SK-N-SH (cell line): ENCODE measurements at regions not wholly inside any gene's neighbourhood (a gene's known extent, or its start where the extent isn't known, plus 50 kb on each side); places are given as distances from the start of the nearest gene placed in this dataset.

Source experiments
- CTCF ChIA-PET: fragments of 300-600, 350-600 bp; formaldehyde crosslinking; extraction: SDS; loops from one replicate; lab custom pipeline; 2021; lab: Yijun Ruan, JAX
- POLR2A ChIA-PET: fragments of 350-600 bp; sonication (Branson Sonifier 250); formaldehyde crosslinking; extraction: SDS; loops from one replicate; lab custom pipeline; 2020; ENCODE audit warnings: antibody characterized with exemption, inconsistent platforms; lab: Yijun Ruan, JAX
- DNase-seq: peaks from one replicate; pipeline ENCODE4 v3.0.0; 2012
- H2AFZ ChIP-seq: fragments of 200-600 bp; sonication (generic); 2 replicates; pipeline ENCODE4 v1.8.1; 2016; ENCODE audit warnings: antibody characterized with exemption, mild to moderate bottlenecking, low read depth
- H3F3A ChIP-seq: fragments of 200-600 bp; sonication (generic); replicated peaks from 2 replicates; pipeline ENCODE3; 2016; ENCODE audit warnings: antibody characterized with exemption, mild to moderate bottlenecking; ENCODE audit not compliant: insufficient read depth
- H3K27ac ChIP-seq, 2 experiments: fragments of 200-500 bp in 1 of 2; fragments of 200-600 bp in 1 of 2; sonication (Bioruptor generic) in 1 of 2; sonication (generic), shearing (Covaris generic) in 1 of 2; 2 replicates each; pipeline versions ENCODE4 v1.5.1 to v1.6.1; 2014 to 2016; ENCODE audit warnings: low read depth in 2 of 2, inconsistent platforms in 1 of 2, low read length in 1 of 2, mild to moderate bottlenecking in 1 of 2, mixed read lengths in 1 of 2
- H3K27me3 ChIP-seq: fragments of 200-600 bp; sonication (generic), shearing (Covaris generic); 2 replicates; pipeline ENCODE4 v1.6.1; 2016; ENCODE audit warnings: mixed run types; ENCODE audit not compliant: insufficient read depth
- H3K36me3 ChIP-seq, 2 experiments: fragments of 200-500 bp in 1 of 2; fragments of 200-600 bp in 1 of 2; sonication (Bioruptor generic) in 1 of 2; sonication (generic) in 1 of 2; replicated peaks in 1 of 2; 2 replicates each; pipeline versions ENCODE3 to v1.5.1; 2014 to 2016; ENCODE audit warnings: low read length in 1 of 2, mild to moderate bottlenecking in 1 of 2; ENCODE audit not compliant: insufficient read depth in 2 of 2, control insufficient read depth in 1 of 2
- H3K4me1 ChIP-seq, 2 experiments: fragments of 200-500 bp in 1 of 2; fragments of 200-600 bp in 1 of 2; sonication (Bioruptor generic) in 1 of 2; sonication (generic), shearing (Covaris generic) in 1 of 2; 2 replicates each; pipeline versions ENCODE4 v1.5.1 to v1.6.1; 2014 to 2016; ENCODE audit warnings: low read depth in 1 of 2, low read length in 1 of 2, mixed run types in 1 of 2; ENCODE audit not compliant: insufficient read depth in 2 of 2, control insufficient read depth in 1 of 2
- H3K4me2 ChIP-seq: fragments of 200-600 bp; sonication (generic), shearing (Covaris generic); 2 replicates; pipeline ENCODE4 v1.6.1; 2017; ENCODE audit warnings: mixed run types
- H3K4me3 ChIP-seq, 2 experiments: fragments of 200-500 bp in 1 of 2; fragments of 200-600 bp in 1 of 2; sonication (Bioruptor generic) in 1 of 2; sonication (generic), shearing (Covaris generic) in 1 of 2; 2 replicates each; pipeline versions ENCODE4 v1.5.1 to v1.8.1; 2014 to 2016; ENCODE audit warnings: low read depth in 2 of 2, inconsistent platforms in 1 of 2, low read length in 1 of 2, mild to moderate bottlenecking in 1 of 2, mixed read lengths in 1 of 2, moderate library complexity in 1 of 2
- H3K79me2 ChIP-seq: fragments of 200-600 bp; sonication (generic); 2 replicates; pipeline ENCODE4 v1.8.1; 2017; ENCODE audit warnings: mild to moderate bottlenecking; ENCODE audit not compliant: insufficient read depth
- H3K9ac ChIP-seq: fragments of 200-600 bp; sonication (generic); 2 replicates; pipeline ENCODE4 v1.6.1; 2017; ENCODE audit warnings: mixed run types
- H3K9me2 ChIP-seq: fragments of 200-600 bp; sonication (generic); 2 replicates; pipeline ENCODE4 v1.6.1; 2017; ENCODE audit warnings: mixed run types
- H3K9me3 ChIP-seq: fragments of 200-600 bp; sonication (generic); 2 replicates; pipeline ENCODE4 v1.6.1; 2017; ENCODE audit warnings: mixed run types, mild to moderate bottlenecking, moderate library complexity
- H4K20me1 ChIP-seq: fragments of 200-600 bp; sonication (generic); 2 replicates; pipeline ENCODE4 v1.6.1; 2017; ENCODE audit warnings: mild to moderate bottlenecking, mixed run types; ENCODE audit not compliant: insufficient read depth
- CHD2 ChIP-seq: fragments of 150-350 bp; IDR thresholded peaks from 2 replicates; pipeline ENCODE4 v1.6.1; 2018; ENCODE audit warnings: low read length; ENCODE audit not compliant: partially characterized antibody
- ELF1 ChIP-seq: IDR thresholded peaks from 2 replicates; pipeline ENCODE4 v1.4.0; 2012
- EP300 ChIP-seq, 2 experiments: IDR thresholded peaks; 2 replicates each; pipeline versions ENCODE4 v1.4.0 to v1.6.1; 2012; ENCODE audit warnings: borderline replicate concordance in 1 of 2, low read depth in 1 of 2, low read length in 1 of 2
- FOXM1 ChIP-seq: IDR thresholded peaks from 2 replicates; pipeline ENCODE4 v1.4.0; 2012; ENCODE audit warnings: low read depth, mild to moderate bottlenecking
- MEF2A ChIP-seq: IDR thresholded peaks from 2 replicates; pipeline ENCODE4 v1.4.0; 2012; ENCODE audit warnings: low read depth, borderline replicate concordance
- NFIC ChIP-seq: IDR thresholded peaks from 2 replicates; pipeline ENCODE4 v1.4.0; 2012; ENCODE audit warnings: borderline replicate concordance
- NRF1 ChIP-seq: IDR thresholded peaks from 2 replicates; pipeline ENCODE4 v1.6.1; 2012; ENCODE audit warnings: low read depth, mild to moderate bottlenecking, low read length
- RAD21 ChIP-seq: IDR thresholded peaks from 2 replicates; pipeline ENCODE4 v1.6.1; 2012; ENCODE audit warnings: mild to moderate bottlenecking, low read length
- RCOR1 ChIP-seq: fragments of 150-350 bp; IDR thresholded peaks from 2 replicates; pipeline ENCODE4 v1.6.1; 2017; ENCODE audit warnings: antibody characterized with exemption, low read length
- RFX5 ChIP-seq: IDR thresholded peaks from 2 replicates; pipeline ENCODE4 v1.6.1; 2012; ENCODE audit warnings: mild to moderate bottlenecking, improper control_type of control experiment, low read length
- SMC3 ChIP-seq: IDR thresholded peaks from 2 replicates; pipeline ENCODE4 v1.6.1; 2012; ENCODE audit warnings: low read depth, low read length, improper control_type of control experiment
- WGBS: methylation state at CpG from one replicate; pipeline ENCODE4 v1.1.6; 2017; ENCODE audit warnings: low lambda C conversion rate; 5-methylcytosine and 5-hydroxymethylcytosine counted together
- TF ChIP-seq, protein P1 (sequence below): IDR thresholded peaks from 2 replicates; pipeline ENCODE4 v1.4.0; 2012; ENCODE audit warnings: low read depth, borderline replicate concordance
- TF ChIP-seq, protein P2 (sequence below): IDR thresholded peaks from 2 replicates; pipeline ENCODE4 v1.6.1; 2012; ENCODE audit warnings: mild to moderate bottlenecking, low read depth, low read length, moderate library complexity
- TF ChIP-seq, protein P3 (sequence below): fragments of 200-600 bp; sonication (generic); IDR thresholded peaks from 2 replicates; pipeline ENCODE4 v1.6.1; 2017; ENCODE audit warnings: antibody characterized with exemption, mild to moderate bottlenecking, moderate library complexity
- TF ChIP-seq, protein P4 (sequence below): IDR thresholded peaks from 2 replicates; pipeline ENCODE4; 2012

DNA sequence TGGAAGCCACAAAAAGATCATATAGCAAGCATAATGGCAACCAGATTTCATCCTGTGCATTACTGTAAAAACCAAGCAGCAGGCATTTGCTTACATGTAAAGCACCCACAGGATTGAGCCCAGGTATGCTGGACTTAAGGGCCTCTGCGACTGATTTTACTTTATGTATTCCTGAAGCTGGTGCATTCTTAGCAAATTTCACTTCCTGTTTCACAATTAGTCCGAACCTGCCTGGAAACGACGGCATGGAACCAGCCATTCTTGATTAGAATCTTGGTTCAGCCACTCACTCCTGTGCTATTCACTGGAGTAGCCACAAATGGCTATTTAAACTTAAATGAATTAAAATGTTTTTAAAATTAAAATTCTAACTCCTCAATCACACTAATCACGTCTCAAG, 239.2 kb downstream of the NUAK1 start:
- no peaks in the 10 kb centered on the region for H4K20me1 ChIP-seq
- H3K79me2 ChIP-seq, result no peaks in the 10 kb centered on the region
- H3K9me2 ChIP-seq, result no peaks in the 10 kb centered on the region
- H3K4me2 ChIP-seq, result no peak overlapping the region
- POLR2A ChIA-PET, result no interaction called here
- WGBS, result 59% methylated on average over 5 of the region's 5 CpGs
- DNase-seq, result no peak
- CTCF ChIA-PET, result no interaction called here
- no peak overlapping the region for H3K9ac ChIP-seq
- H2AFZ ChIP-seq, result no peak overlapping the region
- H3F3A ChIP-seq, result no peaks in the 10 kb centered on the region
- no peaks in the 10 kb centered on the region for H3K27me3 ChIP-seq
- H3K9me3 ChIP-seq, result no peaks in the 10 kb centered on the region
- TF ChIP-seq RCOR1 (no peak), EP300 (IDR thresholded peaks at IDR 0.05; ENCODE audit: borderline replicate concordance in 1 of 2, low read depth in 1 of 2, low read length in 1 of 2) (no peak), NRF1 (no peak), RFX5 (no peak), RAD21 (no peak), FOXM1 (no peak), SMC3 (no peak), MEF2A (no peak), NFIC (no peak), ELF1 (no peak), CHD2 (no peak)
- TF ChIP-seq, protein P1, sequence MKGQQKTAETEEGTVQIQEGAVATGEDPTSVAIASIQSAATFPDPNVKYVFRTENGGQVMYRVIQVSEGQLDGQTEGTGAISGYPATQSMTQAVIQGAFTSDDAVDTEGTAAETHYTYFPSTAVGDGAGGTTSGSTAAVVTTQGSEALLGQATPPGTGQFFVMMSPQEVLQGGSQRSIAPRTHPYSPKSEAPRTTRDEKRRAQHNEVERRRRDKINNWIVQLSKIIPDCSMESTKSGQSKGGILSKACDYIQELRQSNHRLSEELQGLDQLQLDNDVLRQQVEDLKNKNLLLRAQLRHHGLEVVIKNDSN, result no peak
- TF ChIP-seq, protein P2, sequence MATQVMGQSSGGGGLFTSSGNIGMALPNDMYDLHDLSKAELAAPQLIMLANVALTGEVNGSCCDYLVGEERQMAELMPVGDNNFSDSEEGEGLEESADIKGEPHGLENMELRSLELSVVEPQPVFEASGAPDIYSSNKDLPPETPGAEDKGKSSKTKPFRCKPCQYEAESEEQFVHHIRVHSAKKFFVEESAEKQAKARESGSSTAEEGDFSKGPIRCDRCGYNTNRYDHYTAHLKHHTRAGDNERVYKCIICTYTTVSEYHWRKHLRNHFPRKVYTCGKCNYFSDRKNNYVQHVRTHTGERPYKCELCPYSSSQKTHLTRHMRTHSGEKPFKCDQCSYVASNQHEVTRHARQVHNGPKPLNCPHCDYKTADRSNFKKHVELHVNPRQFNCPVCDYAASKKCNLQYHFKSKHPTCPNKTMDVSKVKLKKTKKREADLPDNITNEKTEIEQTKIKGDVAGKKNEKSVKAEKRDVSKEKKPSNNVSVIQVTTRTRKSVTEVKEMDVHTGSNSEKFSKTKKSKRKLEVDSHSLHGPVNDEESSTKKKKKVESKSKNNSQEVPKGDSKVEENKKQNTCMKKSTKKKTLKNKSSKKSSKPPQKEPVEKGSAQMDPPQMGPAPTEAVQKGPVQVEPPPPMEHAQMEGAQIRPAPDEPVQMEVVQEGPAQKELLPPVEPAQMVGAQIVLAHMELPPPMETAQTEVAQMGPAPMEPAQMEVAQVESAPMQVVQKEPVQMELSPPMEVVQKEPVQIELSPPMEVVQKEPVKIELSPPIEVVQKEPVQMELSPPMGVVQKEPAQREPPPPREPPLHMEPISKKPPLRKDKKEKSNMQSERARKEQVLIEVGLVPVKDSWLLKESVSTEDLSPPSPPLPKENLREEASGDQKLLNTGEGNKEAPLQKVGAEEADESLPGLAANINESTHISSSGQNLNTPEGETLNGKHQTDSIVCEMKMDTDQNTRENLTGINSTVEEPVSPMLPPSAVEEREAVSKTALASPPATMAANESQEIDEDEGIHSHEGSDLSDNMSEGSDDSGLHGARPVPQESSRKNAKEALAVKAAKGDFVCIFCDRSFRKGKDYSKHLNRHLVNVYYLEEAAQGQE, result no peak
- TF ChIP-seq, protein P3, sequence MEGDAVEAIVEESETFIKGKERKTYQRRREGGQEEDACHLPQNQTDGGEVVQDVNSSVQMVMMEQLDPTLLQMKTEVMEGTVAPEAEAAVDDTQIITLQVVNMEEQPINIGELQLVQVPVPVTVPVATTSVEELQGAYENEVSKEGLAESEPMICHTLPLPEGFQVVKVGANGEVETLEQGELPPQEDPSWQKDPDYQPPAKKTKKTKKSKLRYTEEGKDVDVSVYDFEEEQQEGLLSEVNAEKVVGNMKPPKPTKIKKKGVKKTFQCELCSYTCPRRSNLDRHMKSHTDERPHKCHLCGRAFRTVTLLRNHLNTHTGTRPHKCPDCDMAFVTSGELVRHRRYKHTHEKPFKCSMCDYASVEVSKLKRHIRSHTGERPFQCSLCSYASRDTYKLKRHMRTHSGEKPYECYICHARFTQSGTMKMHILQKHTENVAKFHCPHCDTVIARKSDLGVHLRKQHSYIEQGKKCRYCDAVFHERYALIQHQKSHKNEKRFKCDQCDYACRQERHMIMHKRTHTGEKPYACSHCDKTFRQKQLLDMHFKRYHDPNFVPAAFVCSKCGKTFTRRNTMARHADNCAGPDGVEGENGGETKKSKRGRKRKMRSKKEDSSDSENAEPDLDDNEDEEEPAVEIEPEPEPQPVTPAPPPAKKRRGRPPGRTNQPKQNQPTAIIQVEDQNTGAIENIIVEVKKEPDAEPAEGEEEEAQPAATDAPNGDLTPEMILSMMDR, result no peak
- TF ChIP-seq, protein P4, sequence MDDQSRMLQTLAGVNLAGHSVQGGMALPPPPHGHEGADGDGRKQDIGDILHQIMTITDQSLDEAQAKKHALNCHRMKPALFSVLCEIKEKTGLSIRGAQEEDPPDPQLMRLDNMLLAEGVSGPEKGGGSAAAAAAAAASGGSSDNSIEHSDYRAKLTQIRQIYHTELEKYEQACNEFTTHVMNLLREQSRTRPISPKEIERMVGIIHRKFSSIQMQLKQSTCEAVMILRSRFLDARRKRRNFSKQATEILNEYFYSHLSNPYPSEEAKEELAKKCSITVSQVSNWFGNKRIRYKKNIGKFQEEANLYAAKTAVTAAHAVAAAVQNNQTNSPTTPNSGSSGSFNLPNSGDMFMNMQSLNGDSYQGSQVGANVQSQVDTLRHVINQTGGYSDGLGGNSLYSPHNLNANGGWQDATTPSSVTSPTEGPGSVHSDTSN, result no peak
- no peaks in the 10 kb centered on the region for H3K4me1 ChIP-seq
- H3K4me3 ChIP-seq, result no peak overlapping the region
- no peak overlapping the region for H3K27ac ChIP-seq
- H3K36me3 ChIP-seq, result no peaks in the 10 kb centered on the region
